GM21619 (cell line): ENCODE measurements at regions not wholly inside any gene's neighbourhood (a gene's known extent, or its start where the extent isn't known, plus 50 kb on each side); places are given as distances from the start of the nearest gene placed in this dataset.

ENCODE experiments used
- ATAC-seq: cut with Tn5 transposase; IDR thresholded peaks from one replicate; pipeline ENCODE4 v1.9.1; 2021; ENCODE audit not compliant: unreplicated experiment

- ATAC-seq, result no peak
Observed at GRCh38 chr1:244339073-244339692, 112.5 kb downstream of the ADSS2 start.

GRCh38 chr1:244339776-244340175 lies 111.9 kb downstream of the ADSS2 start:
- no peak for ATAC-seq

GRCh38 chr1:244340396-244340795 lies 111.3 kb downstream of the ADSS2 start:
- ATAC-seq, result no peak

GRCh38 chr1:244341455-244342450 lies 110.0 kb downstream of the ADSS2 start:
- no peak for ATAC-seq

- ATAC-seq, result no peak
Observed at GRCh38 chr1:244344001-244344400, 107.7 kb downstream of the ADSS2 start.

- ATAC-seq, result no peak
Observed at GRCh38 chr1:244346972-244347618, 104.6 kb downstream of the ADSS2 start.

- no peak for ATAC-seq
Observed at GRCh38 chr1:244347942-244348341, 103.8 kb downstream of the ADSS2 start.

- ATAC-seq, result no peak
Observed at GRCh38 chr1:244349103-244349531, 102.6 kb downstream of the ADSS2 start.

- ATAC-seq, result no peak
Observed at GRCh38 chr1:244349581-244350001, 102.1 kb downstream of the ADSS2 start.

GRCh38 chr1:244350027-244350426 lies 101.7 kb downstream of the ADSS2 start:
- ATAC-seq, result peak; percentile 49

- no peak for ATAC-seq
Observed at GRCh38 chr1:244352156-244352830, 99.4 kb downstream of the ADSS2 start.

GRCh38 chr1:244353551-244354091 lies 98.1 kb downstream of the ADSS2 start:
- ATAC-seq, result peak; percentile 68

- no peak for ATAC-seq
Observed at GRCh38 chr1:244354810-244355278, 96.9 kb downstream of the ADSS2 start.

- no peak for ATAC-seq
Observed at GRCh38 chr1:244356376-244356775, 95.3 kb downstream of the ADSS2 start.
